ENCODE measurements at regions not wholly inside any gene's neighbourhood (a gene's known extent, or its start where the extent isn't known, plus 50 kb on each side); places are given as distances from the start of the nearest gene placed in this dataset.

GRCh38 chrX:2618516-2618915, 72.6 kb upstream of the CD99 start:
- no peaks in the 10 kb centered on the region for H3K9me3 ChIP-seq
- no peak overlapping the region for H3K4me3 ChIP-seq
- ATAC-seq (no peak), DNase-seq (no peak)
- no peak for TF ChIP-seq CTCF (IDR thresholded peaks at IDR 0.05)
- H3K36me3 ChIP-seq (ENCODE audit: low read depth) = no peaks in the 10 kb centered on the region
- intact Hi-C loops (cut with DNase I, micrococcal nuclease) = no loop called here
- H3K4me1 ChIP-seq (ENCODE audit: low read depth) = no peaks in the 10 kb centered on the region

GRCh38 chrX:2614911-2615310, 76.2 kb upstream of the CD99 start:
- Histone ChIP-seq H3K36me3 (ENCODE audit: low read depth) (no peaks in the 10 kb centered on the region), H3K4me1 (ENCODE audit: low read depth) (no peaks in the 10 kb centered on the region), H3K9me3 (no peaks in the 10 kb centered on the region), H3K4me3 (no peak overlapping the region)
- DNase-seq (no peak), ATAC-seq (peak; percentile 62)
- TF ChIP-seq CTCF (IDR thresholded peaks at IDR 0.05) = no peak
- intact Hi-C loops (cut with DNase I, micrococcal nuclease) = no loop called here

GRCh38 chrX:2610246-2611170, 80.6 kb upstream of the CD99 start:
- ATAC-seq (no peak), DNase-seq (no peak)
- Histone ChIP-seq H3K4me1 (ENCODE audit: low read depth) (no peaks in the 10 kb centered on the region), H3K36me3 (ENCODE audit: low read depth) (no peaks in the 10 kb centered on the region), H3K4me3 (no peak overlapping the region), H3K9me3 (no peaks in the 10 kb centered on the region)
- no peak for TF ChIP-seq CTCF (IDR thresholded peaks at IDR 0.05)
- intact Hi-C loops (cut with DNase I, micrococcal nuclease) = no loop called here

- Histone ChIP-seq H3K4me3 (peak overlapping the region; percentile 80), H3K4me1 (ENCODE audit: low read depth) (no peaks in the 10 kb centered on the region), H3K9me3 (no peaks in the 10 kb centered on the region), H3K36me3 (ENCODE audit: low read depth) (no peaks in the 10 kb centered on the region)
- peak; percentile 23 for ATAC-seq
- no peak for TF ChIP-seq CTCF (IDR thresholded peaks at IDR 0.05)
- peak in 1 of 3 donors; percentile 43 for DNase-seq
- intact Hi-C loops (cut with DNase I, micrococcal nuclease) = no loop called here
Measured at GRCh38 chrX:2609431-2610238, 81.5 kb upstream of the CD99 start.

GRCh38 chrX:2608638-2609430, 82.3 kb upstream of the CD99 start:
- peak; percentile 87 to 96 (median 94) for DNase-seq
- H3K9me3 ChIP-seq = no peaks in the 10 kb centered on the region
- no peak for TF ChIP-seq CTCF (IDR thresholded peaks at IDR 0.05)
- intact Hi-C loops (cut with DNase I, micrococcal nuclease) = no loop called here
- no peaks in the 10 kb centered on the region for H3K36me3 ChIP-seq (ENCODE audit: low read depth)
- no peaks in the 10 kb centered on the region for H3K4me1 ChIP-seq (ENCODE audit: low read depth)
- peak overlapping the region; percentile 80 for H3K4me3 ChIP-seq
- peak; percentile 97 for ATAC-seq
